K562 (cell line): ENCODE measurements at regions not wholly inside any gene's neighbourhood (a gene's known extent, or its start where the extent isn't known, plus 50 kb on each side); places are given as distances from the start of the nearest gene placed in this dataset.

Source experiments
- BRD4 ChIP-seq: fragments of 200-600 bp; sonication (generic); IDR thresholded peaks from 2 replicates; pipeline ENCODE4 v1.6.1; 2017; ENCODE audit warnings: inconsistent platforms
- CAMTA2 ChIP-seq: fragments of 250-450 bp; sonication (Bioruptor Pico); conservative IDR thresholded peaks from 2 replicates; pipeline ENCODE4 v1.5.1; 2022
- CBX8 ChIP-seq: fragments of 200-600 bp; sonication (generic); IDR thresholded peaks from 2 replicates; pipeline ENCODE4 v1.6.1; 2012; ENCODE audit warnings: borderline replicate concordance, mixed run types, low read depth, mild to moderate bottlenecking, moderate library complexity, mixed read lengths, low read length, control low read depth, inconsistent platforms; ENCODE audit not compliant: poor library complexity, severe bottlenecking; ENCODE audit errors: extremely low read depth
- MAFF ChIP-seq: IDR thresholded peaks from 2 replicates; pipeline ENCODE4 v1.6.1; 2012; ENCODE audit warnings: low read length, improper control_type of control experiment
- TAF7 ChIP-seq: fragments of 450-650 bp; IDR thresholded peaks from 2 replicates; pipeline ENCODE4 v1.6.1; 2016; ENCODE audit warnings: missing genetic modification characterization, missing compliant biosample characterization
- TARDBP ChIP-seq: fragments of 450-650 bp; IDR thresholded peaks from 2 replicates; pipeline ENCODE4 v1.6.1; 2016
- WHSC1 ChIP-seq: IDR thresholded peaks from one replicate; pipeline ENCODE4 v1.6.1; 2012; ENCODE audit warnings: low read length, control low read depth, inconsistent platforms
- TF ChIP-seq, protein P1 (sequence below): sonication (generic); formaldehyde crosslinking; IDR thresholded peaks from 2 replicates; pipeline ENCODE4 v1.8.1; 2023; ENCODE audit warnings: mild to moderate bottlenecking, missing genetic modification reagents
- TF ChIP-seq, protein P2 (sequence below): fragments of 200-600 bp; sonication (generic); IDR thresholded peaks from one replicate; pipeline ENCODE4 v1.6.1; 2012; ENCODE audit warnings: mild to moderate bottlenecking, low read depth, low read length, inconsistent platforms
- TF ChIP-seq, protein P3 (sequence below), 2 experiments: fragments of 450-650 bp in 1 of 2; sonication (generic) in 1 of 2; formaldehyde crosslinking in 1 of 2; IDR thresholded peaks in 1 of 2; conservative IDR thresholded peaks in 1 of 2; 2 replicates each; pipeline versions ENCODE4 v1.6.1 to v1.8.1; 2016 to 2023; ENCODE audit warnings: mild to moderate bottlenecking in 2 of 2, moderate library complexity in 2 of 2, inconsistent platforms in 1 of 2, missing genetic modification reagents in 1 of 2
- TF ChIP-seq, protein P4 (sequence below): fragments of 250-450 bp; sonication (Bioruptor Pico); IDR thresholded peaks from 2 replicates; pipeline ENCODE4 v1.8.0; 2022; ENCODE audit warnings: moderate library complexity, mild to moderate bottlenecking, inconsistent platforms

DNA sequence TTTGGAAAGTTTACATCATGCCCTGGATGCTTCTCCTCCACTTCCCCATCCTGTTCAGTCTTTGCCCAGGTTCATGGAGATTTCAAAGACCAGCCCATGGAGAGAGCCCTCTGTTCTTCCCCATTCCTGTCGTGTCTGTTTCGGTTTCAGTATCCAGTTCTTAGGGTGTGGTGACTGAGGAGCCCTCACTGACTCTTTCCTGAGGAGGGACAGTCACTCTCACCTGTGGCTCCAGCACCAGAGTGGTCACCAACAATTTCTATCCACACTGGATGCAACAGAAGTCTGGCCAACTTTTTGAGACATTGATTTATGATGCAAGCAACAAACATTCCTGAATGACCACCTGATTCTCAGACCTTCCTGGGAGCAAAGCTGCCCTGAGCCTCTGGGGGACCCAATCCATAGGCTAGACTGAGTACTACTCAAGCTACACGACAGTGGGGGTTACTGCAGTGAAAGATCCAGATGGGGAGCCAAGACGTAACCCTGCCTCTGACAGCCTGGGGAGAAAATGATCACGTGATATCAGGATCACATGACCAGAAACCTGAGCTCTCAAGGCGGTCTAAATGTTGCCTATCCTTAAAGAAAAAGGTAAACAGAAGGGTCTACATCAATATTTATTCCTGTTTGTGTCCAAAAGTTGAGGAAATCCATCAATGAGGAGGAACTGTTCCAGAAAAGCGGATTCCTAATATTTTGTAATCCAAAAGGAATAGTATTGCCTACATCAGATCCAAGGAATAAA, 76.2 kb upstream of the VPREB1 start (continued):
- no peak for TF ChIP-seq BRD4
- TF ChIP-seq, protein P1, sequence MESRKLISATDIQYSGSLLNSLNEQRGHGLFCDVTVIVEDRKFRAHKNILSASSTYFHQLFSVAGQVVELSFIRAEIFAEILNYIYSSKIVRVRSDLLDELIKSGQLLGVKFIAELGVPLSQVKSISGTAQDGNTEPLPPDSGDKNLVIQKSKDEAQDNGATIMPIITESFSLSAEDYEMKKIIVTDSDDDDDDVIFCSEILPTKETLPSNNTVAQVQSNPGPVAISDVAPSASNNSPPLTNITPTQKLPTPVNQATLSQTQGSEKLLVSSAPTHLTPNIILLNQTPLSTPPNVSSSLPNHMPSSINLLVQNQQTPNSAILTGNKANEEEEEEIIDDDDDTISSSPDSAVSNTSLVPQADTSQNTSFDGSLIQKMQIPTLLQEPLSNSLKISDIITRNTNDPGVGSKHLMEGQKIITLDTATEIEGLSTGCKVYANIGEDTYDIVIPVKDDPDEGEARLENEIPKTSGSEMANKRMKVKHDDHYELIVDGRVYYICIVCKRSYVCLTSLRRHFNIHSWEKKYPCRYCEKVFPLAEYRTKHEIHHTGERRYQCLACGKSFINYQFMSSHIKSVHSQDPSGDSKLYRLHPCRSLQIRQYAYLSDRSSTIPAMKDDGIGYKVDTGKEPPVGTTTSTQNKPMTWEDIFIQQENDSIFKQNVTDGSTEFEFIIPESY (CRISPR knock-in tag): no peak
- TF ChIP-seq CBX8: no peak
- TF ChIP-seq, protein P2, sequence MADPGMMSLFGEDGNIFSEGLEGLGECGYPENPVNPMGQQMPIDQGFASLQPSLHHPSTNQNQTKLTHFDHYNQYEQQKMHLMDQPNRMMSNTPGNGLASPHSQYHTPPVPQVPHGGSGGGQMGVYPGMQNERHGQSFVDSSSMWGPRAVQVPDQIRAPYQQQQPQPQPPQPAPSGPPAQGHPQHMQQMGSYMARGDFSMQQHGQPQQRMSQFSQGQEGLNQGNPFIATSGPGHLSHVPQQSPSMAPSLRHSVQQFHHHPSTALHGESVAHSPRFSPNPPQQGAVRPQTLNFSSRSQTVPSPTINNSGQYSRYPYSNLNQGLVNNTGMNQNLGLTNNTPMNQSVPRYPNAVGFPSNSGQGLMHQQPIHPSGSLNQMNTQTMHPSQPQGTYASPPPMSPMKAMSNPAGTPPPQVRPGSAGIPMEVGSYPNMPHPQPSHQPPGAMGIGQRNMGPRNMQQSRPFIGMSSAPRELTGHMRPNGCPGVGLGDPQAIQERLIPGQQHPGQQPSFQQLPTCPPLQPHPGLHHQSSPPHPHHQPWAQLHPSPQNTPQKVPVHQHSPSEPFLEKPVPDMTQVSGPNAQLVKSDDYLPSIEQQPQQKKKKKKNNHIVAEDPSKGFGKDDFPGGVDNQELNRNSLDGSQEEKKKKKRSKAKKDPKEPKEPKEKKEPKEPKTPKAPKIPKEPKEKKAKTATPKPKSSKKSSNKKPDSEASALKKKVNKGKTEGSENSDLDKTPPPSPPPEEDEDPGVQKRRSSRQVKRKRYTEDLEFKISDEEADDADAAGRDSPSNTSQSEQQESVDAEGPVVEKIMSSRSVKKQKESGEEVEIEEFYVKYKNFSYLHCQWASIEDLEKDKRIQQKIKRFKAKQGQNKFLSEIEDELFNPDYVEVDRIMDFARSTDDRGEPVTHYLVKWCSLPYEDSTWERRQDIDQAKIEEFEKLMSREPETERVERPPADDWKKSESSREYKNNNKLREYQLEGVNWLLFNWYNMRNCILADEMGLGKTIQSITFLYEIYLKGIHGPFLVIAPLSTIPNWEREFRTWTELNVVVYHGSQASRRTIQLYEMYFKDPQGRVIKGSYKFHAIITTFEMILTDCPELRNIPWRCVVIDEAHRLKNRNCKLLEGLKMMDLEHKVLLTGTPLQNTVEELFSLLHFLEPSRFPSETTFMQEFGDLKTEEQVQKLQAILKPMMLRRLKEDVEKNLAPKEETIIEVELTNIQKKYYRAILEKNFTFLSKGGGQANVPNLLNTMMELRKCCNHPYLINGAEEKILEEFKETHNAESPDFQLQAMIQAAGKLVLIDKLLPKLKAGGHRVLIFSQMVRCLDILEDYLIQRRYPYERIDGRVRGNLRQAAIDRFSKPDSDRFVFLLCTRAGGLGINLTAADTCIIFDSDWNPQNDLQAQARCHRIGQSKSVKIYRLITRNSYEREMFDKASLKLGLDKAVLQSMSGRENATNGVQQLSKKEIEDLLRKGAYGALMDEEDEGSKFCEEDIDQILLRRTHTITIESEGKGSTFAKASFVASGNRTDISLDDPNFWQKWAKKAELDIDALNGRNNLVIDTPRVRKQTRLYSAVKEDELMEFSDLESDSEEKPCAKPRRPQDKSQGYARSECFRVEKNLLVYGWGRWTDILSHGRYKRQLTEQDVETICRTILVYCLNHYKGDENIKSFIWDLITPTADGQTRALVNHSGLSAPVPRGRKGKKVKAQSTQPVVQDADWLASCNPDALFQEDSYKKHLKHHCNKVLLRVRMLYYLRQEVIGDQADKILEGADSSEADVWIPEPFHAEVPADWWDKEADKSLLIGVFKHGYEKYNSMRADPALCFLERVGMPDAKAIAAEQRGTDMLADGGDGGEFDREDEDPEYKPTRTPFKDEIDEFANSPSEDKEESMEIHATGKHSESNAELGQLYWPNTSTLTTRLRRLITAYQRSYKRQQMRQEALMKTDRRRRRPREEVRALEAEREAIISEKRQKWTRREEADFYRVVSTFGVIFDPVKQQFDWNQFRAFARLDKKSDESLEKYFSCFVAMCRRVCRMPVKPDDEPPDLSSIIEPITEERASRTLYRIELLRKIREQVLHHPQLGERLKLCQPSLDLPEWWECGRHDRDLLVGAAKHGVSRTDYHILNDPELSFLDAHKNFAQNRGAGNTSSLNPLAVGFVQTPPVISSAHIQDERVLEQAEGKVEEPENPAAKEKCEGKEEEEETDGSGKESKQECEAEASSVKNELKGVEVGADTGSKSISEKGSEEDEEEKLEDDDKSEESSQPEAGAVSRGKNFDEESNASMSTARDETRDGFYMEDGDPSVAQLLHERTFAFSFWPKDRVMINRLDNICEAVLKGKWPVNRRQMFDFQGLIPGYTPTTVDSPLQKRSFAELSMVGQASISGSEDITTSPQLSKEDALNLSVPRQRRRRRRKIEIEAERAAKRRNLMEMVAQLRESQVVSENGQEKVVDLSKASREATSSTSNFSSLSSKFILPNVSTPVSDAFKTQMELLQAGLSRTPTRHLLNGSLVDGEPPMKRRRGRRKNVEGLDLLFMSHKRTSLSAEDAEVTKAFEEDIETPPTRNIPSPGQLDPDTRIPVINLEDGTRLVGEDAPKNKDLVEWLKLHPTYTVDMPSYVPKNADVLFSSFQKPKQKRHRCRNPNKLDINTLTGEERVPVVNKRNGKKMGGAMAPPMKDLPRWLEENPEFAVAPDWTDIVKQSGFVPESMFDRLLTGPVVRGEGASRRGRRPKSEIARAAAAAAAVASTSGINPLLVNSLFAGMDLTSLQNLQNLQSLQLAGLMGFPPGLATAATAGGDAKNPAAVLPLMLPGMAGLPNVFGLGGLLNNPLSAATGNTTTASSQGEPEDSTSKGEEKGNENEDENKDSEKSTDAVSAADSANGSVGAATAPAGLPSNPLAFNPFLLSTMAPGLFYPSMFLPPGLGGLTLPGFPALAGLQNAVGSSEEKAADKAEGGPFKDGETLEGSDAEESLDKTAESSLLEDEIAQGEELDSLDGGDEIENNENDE: no peak
- TF ChIP-seq WHSC1: no peak
- TF ChIP-seq CAMTA2 (CRISPR knock-in tag): no peak
- no peak for TF ChIP-seq MAFF
- TF ChIP-seq, protein P3, sequence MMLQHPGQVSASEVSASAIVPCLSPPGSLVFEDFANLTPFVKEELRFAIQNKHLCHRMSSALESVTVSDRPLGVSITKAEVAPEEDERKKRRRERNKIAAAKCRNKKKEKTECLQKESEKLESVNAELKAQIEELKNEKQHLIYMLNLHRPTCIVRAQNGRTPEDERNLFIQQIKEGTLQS (IDR thresholded peaks at IDR 0.05): peak; percentile 69
- TF ChIP-seq, protein P3 (CRISPR knock-in tag; conservative IDR thresholded peaks at IDR 0.05): peak; percentile 81
- no peak for TF ChIP-seq TAF7
- 0 out of 2 replicates have a peak, but pooled peaks have one; percentile 56 for TF ChIP-seq TARDBP
- TF ChIP-seq, protein P4, sequence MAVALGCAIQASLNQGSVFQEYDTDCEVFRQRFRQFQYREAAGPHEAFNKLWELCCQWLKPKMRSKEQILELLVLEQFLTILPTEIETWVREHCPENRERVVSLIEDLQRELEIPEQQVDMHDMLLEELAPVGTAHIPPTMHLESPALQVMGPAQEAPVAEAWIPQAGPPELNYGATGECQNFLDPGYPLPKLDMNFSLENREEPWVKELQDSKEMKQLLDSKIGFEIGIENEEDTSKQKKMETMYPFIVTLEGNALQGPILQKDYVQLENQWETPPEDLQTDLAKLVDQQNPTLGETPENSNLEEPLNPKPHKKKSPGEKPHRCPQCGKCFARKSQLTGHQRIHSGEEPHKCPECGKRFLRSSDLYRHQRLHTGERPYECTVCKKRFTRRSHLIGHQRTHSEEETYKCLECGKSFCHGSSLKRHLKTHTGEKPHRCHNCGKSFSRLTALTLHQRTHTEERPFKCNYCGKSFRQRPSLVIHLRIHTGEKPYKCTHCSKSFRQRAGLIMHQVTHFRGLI (CRISPR knock-in tag): peak; percentile 94
